Trophoblast cell (in vitro differentiated cells and primary cell): ENCODE measurements at regions not wholly inside any gene's neighbourhood (a gene's known extent, or its start where the extent isn't known, plus 50 kb on each side); places are given as distances from the start of the nearest gene placed in this dataset.
"Not testable (repeated sequence)": the region's sequence is repeated elsewhere in the genome, so short reads cannot be mapped to it uniquely, and the experiment has no call there.

ENCODE experiments used
- DNase-seq, 2 donors: peaks; one replicate each; pipeline ENCODE4 v3.0.0-alpha.2; 2016
- H2AFZ ChIP-seq: 2 replicates; pipeline ENCODE4 v1.6.1; 2013; ENCODE audit warnings: low read length, moderate library complexity, mild to moderate bottlenecking; ENCODE audit not compliant: insufficient read depth, poor library complexity
- H2AK5ac ChIP-seq: 2 replicates; pipeline ENCODE4 v1.6.1; 2013; ENCODE audit warnings: mild to moderate bottlenecking, low read length
- H2BK120ac ChIP-seq: 2 replicates; pipeline ENCODE4 v1.6.1; 2013; ENCODE audit warnings: low read length, mild to moderate bottlenecking, moderate library complexity; ENCODE audit not compliant: insufficient read depth, poor library complexity
- H2BK12ac ChIP-seq: 2 replicates; pipeline ENCODE4 v1.6.1; 2013; ENCODE audit warnings: mild to moderate bottlenecking, low read length, moderate library complexity
- H2BK5ac ChIP-seq: 2 replicates; pipeline ENCODE4 v1.6.1; 2013; ENCODE audit warnings: low read length, low read depth, moderate library complexity, mild to moderate bottlenecking; ENCODE audit not compliant: poor library complexity
- H3K14ac ChIP-seq: 2 replicates; pipeline ENCODE4 v1.6.1; 2013; ENCODE audit warnings: mild to moderate bottlenecking, low read length
- H3K18ac ChIP-seq: 2 replicates; pipeline ENCODE4 v1.6.1; 2013; ENCODE audit warnings: mild to moderate bottlenecking, low read length
- H3K23ac ChIP-seq: 2 replicates; pipeline ENCODE4 v1.6.1; 2013; ENCODE audit warnings: low read length
- H3K27ac ChIP-seq: 2 replicates; pipeline ENCODE4 v1.5.1; 2013; ENCODE audit warnings: low read depth, mild to moderate bottlenecking, inconsistent platforms, low read length, moderate library complexity
- H3K27me3 ChIP-seq: 2 replicates; pipeline ENCODE4 v1.6.1; 2013; ENCODE audit warnings: inconsistent platforms, mild to moderate bottlenecking, low read length, moderate library complexity; ENCODE audit not compliant: insufficient read depth
- H3K36me3 ChIP-seq, 2 experiments: 1 replicate in 1 of 2; 2 replicates in 1 of 2; pipeline ENCODE4 v1.6.1; 2013; ENCODE audit warnings: low read length in 2 of 2, mild to moderate bottlenecking in 2 of 2, moderate library complexity in 1 of 2; ENCODE audit not compliant: insufficient read depth in 2 of 2, control insufficient read depth in 1 of 2
- H3K4ac ChIP-seq: 2 replicates; pipeline ENCODE4 v1.6.1; 2013; ENCODE audit warnings: low read depth, mild to moderate bottlenecking, low read length, moderate library complexity
- H3K4me1 ChIP-seq, 2 experiments: 1 replicate in 1 of 2; 2 replicates in 1 of 2; pipeline ENCODE4 v1.6.1; 2013; ENCODE audit warnings: low read length in 2 of 2, mild to moderate bottlenecking in 2 of 2, moderate library complexity in 1 of 2; ENCODE audit not compliant: insufficient read depth in 2 of 2, control insufficient read depth in 1 of 2
- H3K4me2 ChIP-seq: 2 replicates; pipeline ENCODE4 v1.6.1; 2013; ENCODE audit warnings: inconsistent platforms, mild to moderate bottlenecking, low read length, moderate library complexity
- H3K4me3 ChIP-seq: 2 replicates; pipeline ENCODE4 v1.5.1; 2013; ENCODE audit warnings: mild to moderate bottlenecking, low read depth, low read length, inconsistent platforms
- H3K79me1 ChIP-seq: one replicate; pipeline ENCODE4 v1.6.1; 2013; ENCODE audit warnings: low read length
- H3K79me2 ChIP-seq: 2 replicates; pipeline ENCODE4 v1.6.1; 2013; ENCODE audit warnings: low read length, mild to moderate bottlenecking; ENCODE audit not compliant: control insufficient read depth, insufficient read depth, poor library complexity
- H3K9ac ChIP-seq: 2 replicates; pipeline ENCODE4 v1.6.1; 2013; ENCODE audit warnings: mild to moderate bottlenecking, low read length
- H3K9me3 ChIP-seq: 2 replicates; pipeline ENCODE4 v1.6.1; 2013; ENCODE audit warnings: low read depth, mild to moderate bottlenecking, control low read depth, inconsistent platforms, low read length; ENCODE audit not compliant: insufficient read depth
- H4K12ac ChIP-seq: 2 replicates; pipeline ENCODE4 v1.6.1; 2013; ENCODE audit warnings: low read depth, mild to moderate bottlenecking, low read length, moderate library complexity
- H4K8ac ChIP-seq: 2 replicates; pipeline ENCODE4 v1.6.1; 2013; ENCODE audit warnings: low read depth, mild to moderate bottlenecking, low read length, moderate library complexity
- H4K91ac ChIP-seq: one replicate; pipeline ENCODE4 v1.6.1; 2013; ENCODE audit warnings: low read depth, mild to moderate bottlenecking, low read length, moderate library complexity
- WGBS: extraction: QIAGEN DNeasy Blood & Tissue Kit; methylation state at CpG from one replicate; pipeline ENCODE4 v1.1.7; 2013; ENCODE audit warnings: missing lambda C conversion rate; ENCODE audit not compliant: insufficient read length, insufficient coverage; ENCODE audit errors: extremely low coverage; 5-methylcytosine and 5-hydroxymethylcytosine counted together

- no peak overlapping the region for H3K4ac ChIP-seq
- WGBS = no CpG with 5 or more reads among the region's 2 CpGs
- no peaks in the 10 kb centered on the region for H3K9me3 ChIP-seq
- no peak overlapping the region for H3K9ac ChIP-seq
- H3K27me3 ChIP-seq = no peaks in the 10 kb centered on the region
- H2BK12ac ChIP-seq = no peak overlapping the region
- no peak overlapping the region for H3K14ac ChIP-seq
- no peak overlapping the region for H3K18ac ChIP-seq
- H3K4me3 ChIP-seq = no peak overlapping the region
- no peak overlapping the region for H2BK5ac ChIP-seq
- no peak overlapping the region for H3K4me2 ChIP-seq
- no peak overlapping the region for H4K8ac ChIP-seq
- H3K79me1 ChIP-seq = no peaks in the 10 kb centered on the region
- H3K23ac ChIP-seq = no peak overlapping the region
- H4K91ac ChIP-seq = no peak overlapping the region
- no peak for DNase-seq
- no peaks in the 10 kb centered on the region for H3K36me3 ChIP-seq
- no peak overlapping the region for H3K27ac ChIP-seq
- no peak overlapping the region for H2AFZ ChIP-seq
- no peak overlapping the region for H2BK120ac ChIP-seq
- H2AK5ac ChIP-seq = no peak overlapping the region
- H3K4me1 ChIP-seq = no peaks in the 10 kb centered on the region
- H4K12ac ChIP-seq = no peak overlapping the region
- H3K79me2 ChIP-seq = no peaks in the 10 kb centered on the region
These were observed 205.4 kb upstream of the ADO start for GRCh38 chr10:62599161-62599560.

- H3K36me3 ChIP-seq, H3K27ac ChIP-seq, H3K4me2 ChIP-seq, H2BK12ac ChIP-seq, H3K27me3 ChIP-seq, H3K18ac ChIP-seq, H3K9ac ChIP-seq, H4K8ac ChIP-seq, H3K4me1 ChIP-seq, DNase-seq, H3K9me3 ChIP-seq, H4K91ac ChIP-seq, H3K79me2 ChIP-seq, H4K12ac ChIP-seq, H3K4ac ChIP-seq, H3K23ac ChIP-seq, H3K14ac ChIP-seq, H2BK5ac ChIP-seq, H3K4me3 ChIP-seq, H2AK5ac ChIP-seq, H3K79me1 ChIP-seq, H2AFZ ChIP-seq, H2BK120ac ChIP-seq: not testable (repeated sequence)
- WGBS = no CpG with 5 or more reads among the region's 4 CpGs
These were observed 198.0 kb upstream of the ADO start for GRCh38 chr10:62606551-62606950.

- H3K4me1 ChIP-seq, DNase-seq, H3K79me1 ChIP-seq, H3K14ac ChIP-seq, H2AFZ ChIP-seq, H3K27me3 ChIP-seq, H3K18ac ChIP-seq, H2BK5ac ChIP-seq, H3K4ac ChIP-seq, H3K9ac ChIP-seq, H2BK120ac ChIP-seq, H4K12ac ChIP-seq, H4K91ac ChIP-seq, H3K23ac ChIP-seq, H2AK5ac ChIP-seq, H2BK12ac ChIP-seq, H4K8ac ChIP-seq, H3K36me3 ChIP-seq, H3K27ac ChIP-seq, H3K9me3 ChIP-seq, H3K79me2 ChIP-seq: not testable (repeated sequence)
- Histone ChIP-seq H3K4me2 (peak overlapping the region; percentile 38), H3K4me3 (peak overlapping the region; percentile 61)
- WGBS = no CpG with 5 or more reads among the region's 34 CpGs
These were observed 196.2 kb upstream of the ADO start for GRCh38 chr10:62608189-62608875.

GRCh38 chr10:62610649-62611229 is 193.8 kb upstream of the ADO start:
- peak in 1 of 2 donors; percentile 23 for DNase-seq
- no peak overlapping the region for H2BK120ac ChIP-seq
- H3K79me1 ChIP-seq = no peaks in the 10 kb centered on the region
- H3K4me3 ChIP-seq = no peak overlapping the region
- H3K23ac ChIP-seq = no peak overlapping the region
- H2BK5ac ChIP-seq = no peak overlapping the region
- H3K18ac ChIP-seq = no peak overlapping the region
- H2BK12ac ChIP-seq = no peak overlapping the region
- no peak overlapping the region for H3K4me2 ChIP-seq
- H3K27me3 ChIP-seq = no peaks in the 10 kb centered on the region
- no peak overlapping the region for H3K27ac ChIP-seq
- H3K9me3 ChIP-seq = no peaks in the 10 kb centered on the region
- H3K9ac ChIP-seq = no peak overlapping the region
- no peak overlapping the region for H2AFZ ChIP-seq
- no peak overlapping the region for H3K14ac ChIP-seq
- H4K12ac ChIP-seq = no peak overlapping the region
- no peaks in the 10 kb centered on the region for H3K79me2 ChIP-seq
- H3K4ac ChIP-seq = no peak overlapping the region
- H4K91ac ChIP-seq = no peak overlapping the region
- no peak overlapping the region for H4K8ac ChIP-seq
- no CpG with 5 or more reads among the region's 7 CpGs for WGBS
- H2AK5ac ChIP-seq = no peak overlapping the region
- H3K4me1 ChIP-seq = no peaks in the 10 kb centered on the region
- H3K36me3 ChIP-seq = no peaks in the 10 kb centered on the region
